ENCODE measurements at regions not wholly inside any gene's neighbourhood (a gene's known extent, or its start where the extent isn't known, plus 50 kb on each side); places are given as distances from the start of the nearest gene placed in this dataset.

- TF ChIP-seq ETS1 (IDR thresholded peaks at IDR 0.05) (no peak), NANOG (IDR thresholded peaks at IDR 0.05; ENCODE audit: borderline replicate concordance) (no peak)
Measured at GRCh38 chr17:71234349-71234748, 886.5 kb upstream of the SOX9 start (continued).

- Mint-ChIP-seq H3K4me3 (no peak overlapping the region), H3K27me3 (ENCODE audit: insufficient read depth, low read depth, poor library complexity) (no peaks in the 10 kb centered on the region), H3K27ac (no peak overlapping the region), H3K4me1 (no peaks in the 10 kb centered on the region), H3K9me3 (no peaks in the 10 kb centered on the region), H3K36me3 (ENCODE audit: low read depth) (no peaks in the 10 kb centered on the region)
- Histone ChIP-seq H3K4me3 (no peak overlapping the region), H3K9me2 (ENCODE audit: insufficient read depth) (no peaks in the 10 kb centered on the region), H4K20me1 (replicated peaks; ENCODE audit: insufficient read depth) (no peaks in the 10 kb centered on the region), H3K27ac (ENCODE audit: low read depth) (no peak overlapping the region), H3F3A (replicated peaks; ENCODE audit: low read depth) (no peaks in the 10 kb centered on the region), H3K79me2 (replicated peaks; ENCODE audit: insufficient read depth) (no peaks in the 10 kb centered on the region), H3K4me1 (ENCODE audit: insufficient read depth) (no peaks in the 10 kb centered on the region), H3K4me2 (no peak overlapping the region), H3K27me3 (ENCODE audit: insufficient read depth) (no peaks in the 10 kb centered on the region), H3K36me3 (ENCODE audit: insufficient read depth) (no peaks in the 10 kb centered on the region), H2AFZ (no peak overlapping the region)
- DNase-seq (ENCODE audit: low spot score): no peak
- TF ChIP-seq EZH2phosphoT487 (IDR thresholded peaks at IDR 0.05; ENCODE audit: unreplicated experiment): no peak
- no peak for TF ChIP-seq NANOG (IDR thresholded peaks at IDR 0.05; ENCODE audit: borderline replicate concordance)
- TF ChIP-seq CREB1 (CRISPR knock-in tag; IDR thresholded peaks at IDR 0.05; ENCODE audit: low read depth): no peak
- no peak for TF ChIP-seq REST (IDR thresholded peaks at IDR 0.05; ENCODE audit: unreplicated experiment)
- TF ChIP-seq CTCF (conservative IDR thresholded peaks at IDR 0.05; ENCODE audit: low read depth in 2 of 2): peak; percentile 11 to 19; a peak in 1 of 4 replicates
- no peak for TF ChIP-seq EZH2 (IDR thresholded peaks at IDR 0.05; ENCODE audit: low read depth, unreplicated experiment)
- TF ChIP-seq ZNF462 (CRISPR knock-in tag; IDR thresholded peaks at IDR 0.05): no peak
- no peak for TF ChIP-seq STAT1 (IDR thresholded peaks at IDR 0.05; ENCODE audit: unreplicated experiment)
- no peak for ATAC-seq
Measured at GRCh38 chr17:71237903-71238538, 882.8 kb upstream of the SOX9 start.

Data from GM23338 (cell line).